IMR-90 (cell line): ENCODE measurements at regions not wholly inside any gene's neighbourhood (a gene's known extent, or its start where the extent isn't known, plus 50 kb on each side); places are given as distances from the start of the nearest gene placed in this dataset.

Source experiments
- CEBPB ChIP-seq: IDR thresholded peaks from 2 replicates; pipeline ENCODE4 v1.6.1; 2012; ENCODE audit warnings: low read depth, low read length, improper control_type of control experiment
- CHD1 ChIP-seq: IDR thresholded peaks from 2 replicates; pipeline ENCODE4 v1.6.1; 2012; ENCODE audit warnings: low read depth, low read length, improper control_type of control experiment
- CTCF ChIP-seq: conservative IDR thresholded peaks from 2 replicates; pipeline ENCODE4 v1.5.1; 2012; ENCODE audit warnings: mild to moderate bottlenecking, low read depth, low read length, improper control_type of control experiment
- MAFK ChIP-seq: IDR thresholded peaks from 2 replicates; pipeline ENCODE4 v1.6.1; 2012; ENCODE audit warnings: low read depth, low read length, improper control_type of control experiment
- MAZ ChIP-seq: IDR thresholded peaks from 2 replicates; pipeline ENCODE4 v1.6.1; 2012; ENCODE audit warnings: low read depth, mild to moderate bottlenecking, low read length, improper control_type of control experiment, moderate library complexity, borderline replicate concordance
- MXI1 ChIP-seq: IDR thresholded peaks from 2 replicates; pipeline ENCODE4 v1.6.1; 2012; ENCODE audit warnings: low read depth, mild to moderate bottlenecking, low read length, moderate library complexity, borderline replicate concordance
- NFE2L2 ChIP-seq: fragments of 150-350 bp; IDR thresholded peaks from 2 replicates; pipeline ENCODE4 v1.6.1; 2016; ENCODE audit warnings: low read depth, mild to moderate bottlenecking, low read length
- POLR2A ChIP-seq: IDR thresholded peaks from 2 replicates; pipeline ENCODE4 v1.6.1; 2012; ENCODE audit warnings: mild to moderate bottlenecking, low read depth, low read length
- RAD21 ChIP-seq: IDR thresholded peaks from 2 replicates; pipeline ENCODE4 v1.6.1; 2012; ENCODE audit warnings: low read length, improper control_type of control experiment
- RCOR1 ChIP-seq: IDR thresholded peaks from 2 replicates; pipeline ENCODE4 v1.6.1; 2012; ENCODE audit warnings: mild to moderate bottlenecking, low read length, improper control_type of control experiment; ENCODE audit not compliant: insufficient replicate concordance
- RFX5 ChIP-seq: IDR thresholded peaks from 2 replicates; pipeline ENCODE4 v1.8.0; 2012; ENCODE audit warnings: low read depth, mild to moderate bottlenecking, low read length, moderate library complexity
- SMC3 ChIP-seq: fragments of 150-350 bp; IDR thresholded peaks from 2 replicates; pipeline ENCODE4 v1.6.1; 2016; ENCODE audit warnings: low read depth, mild to moderate bottlenecking, antibody characterized with exemption, low read length, moderate library complexity
- USF2 ChIP-seq: fragments of 150-350 bp; IDR thresholded peaks from 2 replicates; pipeline ENCODE4 v1.6.1; 2017; ENCODE audit warnings: mild to moderate bottlenecking, antibody characterized with exemption, low read length, low read depth

- TF ChIP-seq CTCF = no peak
- TF ChIP-seq SMC3 = no peak
- no peak for TF ChIP-seq POLR2A
- no peak for TF ChIP-seq RCOR1
- no peak for TF ChIP-seq USF2
- TF ChIP-seq MAFK = no peak
- no peak for TF ChIP-seq MAZ
- TF ChIP-seq RFX5 = no peak
- TF ChIP-seq CEBPB = no peak
- TF ChIP-seq MXI1 = no peak
- no peak for TF ChIP-seq RAD21
- TF ChIP-seq CHD1 = no peak
- TF ChIP-seq NFE2L2 = no peak
Observed at GRCh38 chr5:74095871-74096270, 469.9 kb downstream of the ARHGEF28 start.
